Loucy (cell line): ENCODE measurements at regions not wholly inside any gene's neighbourhood (a gene's known extent, or its start where the extent isn't known, plus 50 kb on each side); places are given as distances from the start of the nearest gene placed in this dataset.

ENCODE experiments used
- H2AFZ ChIP-seq: fragments of 200-600 bp; sonication (generic); 2 replicates; pipeline ENCODE4 v1.6.0; 2016; ENCODE audit warnings: antibody characterized with exemption, mild to moderate bottlenecking, low read length, moderate library complexity
- H3F3A ChIP-seq: fragments of 200-600 bp; 2 replicates; pipeline ENCODE4 v1.6.0; 2016; ENCODE audit warnings: antibody characterized with exemption, low read depth, mild to moderate bottlenecking
- H3K27me3 ChIP-seq: fragments of 200-600 bp; sonication (generic); 2 replicates; pipeline ENCODE4 v1.6.1; 2014; ENCODE audit warnings: low read length, mild to moderate bottlenecking; ENCODE audit not compliant: insufficient read depth, poor library complexity, severe bottlenecking
- H3K36me3 ChIP-seq: fragments of 200-600 bp; sonication (generic); 2 replicates; pipeline ENCODE4 v1.6.1; 2016; ENCODE audit warnings: low read length; ENCODE audit not compliant: insufficient read depth
- H3K4me1 ChIP-seq: fragments of 200-600 bp; sonication (generic); 2 replicates; pipeline ENCODE4 v1.5.1; 2014; ENCODE audit warnings: low read length, mild to moderate bottlenecking; ENCODE audit not compliant: insufficient read depth, poor library complexity, severe bottlenecking
- H3K4me2 ChIP-seq: fragments of 200-600 bp; sonication (generic); 2 replicates; pipeline ENCODE4 v1.6.0; 2014; ENCODE audit warnings: antibody characterized with exemption, low read length, low read depth, mild to moderate bottlenecking; ENCODE audit not compliant: poor library complexity, severe bottlenecking
- H3K4me3 ChIP-seq: fragments of 200-600 bp; sonication (generic); 2 replicates; pipeline ENCODE4 v1.5.1; 2014; ENCODE audit warnings: low read length, mild to moderate bottlenecking, mixed read lengths; ENCODE audit not compliant: poor library complexity, severe bottlenecking
- H3K79me2 ChIP-seq: fragments of 200-600 bp; sonication (generic); 2 replicates; pipeline ENCODE4 v1.6.1; 2014; ENCODE audit warnings: low read length; ENCODE audit not compliant: insufficient read depth
- H3K9ac ChIP-seq: fragments of 200-600 bp; sonication (generic); 2 replicates; pipeline ENCODE4 v1.6.0; 2014; ENCODE audit warnings: mild to moderate bottlenecking, low read depth, low read length, moderate library complexity; ENCODE audit not compliant: poor library complexity, severe bottlenecking
- H3K9me2 ChIP-seq: fragments of 200-600 bp; sonication (generic); replicated peaks from 2 replicates; pipeline ENCODE4 v1.6.1; 2016; ENCODE audit warnings: low read depth, low read length, mixed read lengths
- H3K9me3 ChIP-seq: fragments of 200-600 bp; sonication (generic); 2 replicates; pipeline ENCODE4 v1.6.1; 2014; ENCODE audit warnings: mild to moderate bottlenecking, antibody characterized with exemption, low read length, low read depth; ENCODE audit not compliant: insufficient read depth
- H4K20me1 ChIP-seq: fragments of 200-600 bp; sonication (generic); 2 replicates; pipeline ENCODE4 v1.6.0; 2014; ENCODE audit warnings: antibody characterized with exemption, low read length, mild to moderate bottlenecking; ENCODE audit not compliant: insufficient read depth, poor library complexity, severe bottlenecking
- CTCF ChIP-seq: fragments of 200-600 bp; sonication (generic); conservative IDR thresholded peaks from 2 replicates; pipeline ENCODE4 v1.5.1; 2014; ENCODE audit warnings: mild to moderate bottlenecking, antibody characterized with exemption, low read length
- EZH2phosphoT487 ChIP-seq: fragments of 200-600 bp; IDR thresholded peaks from 2 replicates; pipeline ENCODE4 v1.6.1; 2018; ENCODE audit warnings: antibody characterized with exemption, mild to moderate bottlenecking, moderate library complexity, borderline replicate concordance

GRCh38 chr10:31751738-31752080 is 176.9 kb downstream of the ARHGAP12 start:
- no peaks in the 10 kb centered on the region for H3K36me3 ChIP-seq
- no peaks in the 10 kb centered on the region for H3K9me3 ChIP-seq
- H3K79me2 ChIP-seq = no peaks in the 10 kb centered on the region
- TF ChIP-seq CTCF = no peak
- no peak for TF ChIP-seq EZH2phosphoT487
- no peak overlapping the region for H3K4me2 ChIP-seq
- H3K9me2 ChIP-seq = no peaks in the 10 kb centered on the region
- H4K20me1 ChIP-seq = no peaks in the 10 kb centered on the region
- H3K27me3 ChIP-seq = no peaks in the 10 kb centered on the region
- no peak overlapping the region for H3K4me3 ChIP-seq
- no peaks in the 10 kb centered on the region for H3K4me1 ChIP-seq
- H3F3A ChIP-seq = no peaks in the 10 kb centered on the region
- no peak overlapping the region for H2AFZ ChIP-seq
- H3K9ac ChIP-seq = no peak overlapping the region

- Histone ChIP-seq H3F3A (no peaks in the 10 kb centered on the region), H3K4me3 (no peak overlapping the region), H3K36me3 (no peaks in the 10 kb centered on the region), H3K79me2 (no peaks in the 10 kb centered on the region), H3K9me3 (no peaks in the 10 kb centered on the region), H3K4me1 (peaks cover under 1% of the 10 kb centered on the region), H4K20me1 (no peaks in the 10 kb centered on the region), H3K9me2 (no peaks in the 10 kb centered on the region), H3K4me2 (no peak overlapping the region), H3K27me3 (no peaks in the 10 kb centered on the region), H3K9ac (no peak overlapping the region), H2AFZ (no peak overlapping the region)
- no peak for TF ChIP-seq EZH2phosphoT487
- TF ChIP-seq CTCF = no peak
Measured at GRCh38 chr10:31751051-31751737, 177.4 kb downstream of the ARHGAP12 start.

- Histone ChIP-seq H3K9ac (no peak overlapping the region), H3K4me2 (no peak overlapping the region), H3K4me3 (no peak overlapping the region), H3K79me2 (no peaks in the 10 kb centered on the region), H3F3A (no peaks in the 10 kb centered on the region), H3K9me2 (no peaks in the 10 kb centered on the region), H2AFZ (no peak overlapping the region), H4K20me1 (no peaks in the 10 kb centered on the region), H3K27me3 (no peaks in the 10 kb centered on the region), H3K9me3 (no peaks in the 10 kb centered on the region), H3K36me3 (no peaks in the 10 kb centered on the region), H3K4me1 (peaks cover 9% of the 10 kb centered on the region)
- TF ChIP-seq CTCF (no peak), EZH2phosphoT487 (no peak)
Measured at GRCh38 chr10:31749981-31750840, 178.4 kb downstream of the ARHGAP12 start.
